ENCODE measurements at regions not wholly inside any gene's neighbourhood (a gene's known extent, or its start where the extent isn't known, plus 50 kb on each side); places are given as distances from the start of the nearest gene placed in this dataset.

DNA sequence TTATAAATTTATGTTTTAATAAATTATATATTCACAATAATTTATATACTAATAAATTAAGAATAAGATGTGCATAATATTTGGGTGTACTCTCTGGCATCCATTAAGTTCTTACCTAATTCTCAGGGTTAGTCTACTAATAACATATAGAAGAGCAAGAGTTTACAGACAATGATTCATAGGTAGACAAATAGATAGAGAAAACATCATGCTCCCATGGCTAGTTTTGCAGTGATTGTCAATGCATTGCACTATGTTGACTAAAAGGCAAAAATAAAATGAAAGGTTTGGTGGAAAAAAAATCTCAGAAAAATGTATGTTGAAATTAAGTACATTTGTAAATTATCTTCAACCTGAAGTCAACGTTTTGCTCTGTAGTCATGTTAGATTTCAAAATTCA lies 606.0 kb downstream of the KCTD8 start:
- Mint-ChIP-seq H3K4me1 (ENCODE audit: low read depth, unreplicated experiment) (peaks cover 6% of the 10 kb centered on the region), H3K27ac (ENCODE audit: unreplicated experiment) (no peak overlapping the region), H3K4me3 (ENCODE audit: unreplicated experiment) (no peak overlapping the region), H3K36me3 (ENCODE audit: insufficient read depth, unreplicated experiment) (peaks cover 2% of the 10 kb centered on the region), H3K9me3 (ENCODE audit: unreplicated experiment) (peaks cover 4% of the 10 kb centered on the region), H3K27me3 (ENCODE audit: insufficient read depth, unreplicated experiment) (no peaks in the 10 kb centered on the region)
- Histone ChIP-seq H3K9me3 (0 out of 2 replicates have a peak, but pooled peaks cover 5% of the 10 kb centered on the region), H3K36me3 (ENCODE audit: control insufficient read depth, insufficient read depth, low read length) (no peaks in the 10 kb centered on the region), H3K4me3 (ENCODE audit: low read depth, low read length) (no peak overlapping the region), H3K27me3 (replicated peaks; ENCODE audit: control insufficient read depth, insufficient read depth, low read length) (no peaks in the 10 kb centered on the region), H3K4me1 (peaks cover 19% of the 10 kb centered on the region)
- no TSS peak for BruUV-seq (replicated peaks)
- ChIA-PET POLR2A (no interaction called here), CTCF (no interaction called here)
- no peak for DNase-seq
- TF ChIP-seq, protein P1, sequence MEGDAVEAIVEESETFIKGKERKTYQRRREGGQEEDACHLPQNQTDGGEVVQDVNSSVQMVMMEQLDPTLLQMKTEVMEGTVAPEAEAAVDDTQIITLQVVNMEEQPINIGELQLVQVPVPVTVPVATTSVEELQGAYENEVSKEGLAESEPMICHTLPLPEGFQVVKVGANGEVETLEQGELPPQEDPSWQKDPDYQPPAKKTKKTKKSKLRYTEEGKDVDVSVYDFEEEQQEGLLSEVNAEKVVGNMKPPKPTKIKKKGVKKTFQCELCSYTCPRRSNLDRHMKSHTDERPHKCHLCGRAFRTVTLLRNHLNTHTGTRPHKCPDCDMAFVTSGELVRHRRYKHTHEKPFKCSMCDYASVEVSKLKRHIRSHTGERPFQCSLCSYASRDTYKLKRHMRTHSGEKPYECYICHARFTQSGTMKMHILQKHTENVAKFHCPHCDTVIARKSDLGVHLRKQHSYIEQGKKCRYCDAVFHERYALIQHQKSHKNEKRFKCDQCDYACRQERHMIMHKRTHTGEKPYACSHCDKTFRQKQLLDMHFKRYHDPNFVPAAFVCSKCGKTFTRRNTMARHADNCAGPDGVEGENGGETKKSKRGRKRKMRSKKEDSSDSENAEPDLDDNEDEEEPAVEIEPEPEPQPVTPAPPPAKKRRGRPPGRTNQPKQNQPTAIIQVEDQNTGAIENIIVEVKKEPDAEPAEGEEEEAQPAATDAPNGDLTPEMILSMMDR (IDR thresholded peaks at IDR 0.05; ENCODE audit: insufficient read depth in 1 of 2, low read depth in 1 of 2, low read length in 1 of 2, severe bottlenecking in 1 of 2, unreplicated experiment in 1 of 2): no peak
- intact Hi-C loops (cut with micrococcal nuclease; ENCODE audit: unreplicated experiment): no loop called here

DNA sequence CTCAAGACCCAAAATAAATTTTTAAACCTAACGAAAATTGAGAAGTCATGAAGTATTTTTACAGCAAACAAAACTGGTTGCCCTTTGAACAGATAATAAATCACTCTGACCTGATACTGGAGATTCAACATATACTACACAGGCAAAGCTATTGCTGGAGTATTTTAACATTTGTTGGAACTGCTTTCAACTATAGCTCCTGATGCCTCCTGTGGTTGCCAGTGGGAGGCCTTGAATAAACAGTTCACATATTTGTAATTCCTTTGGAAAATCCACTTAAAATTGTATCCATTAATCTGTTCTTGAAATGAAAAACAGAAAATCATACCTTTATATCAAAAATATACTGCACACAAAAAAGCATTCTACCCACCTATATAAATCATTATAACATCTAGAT lies 605.1 kb downstream of the KCTD8 start:
- H3K36me3 Mint-ChIP-seq (ENCODE audit: insufficient read depth, unreplicated experiment): peaks cover 4% of the 10 kb centered on the region
- TF ChIP-seq, protein P1 (IDR thresholded peaks at IDR 0.05; ENCODE audit: insufficient read depth in 1 of 2, low read depth in 1 of 2, low read length in 1 of 2, severe bottlenecking in 1 of 2, unreplicated experiment in 1 of 2): peak; percentile 28 to 57
- BruUV-seq (replicated peaks): no TSS peak
- H3K4me3 Mint-ChIP-seq (ENCODE audit: unreplicated experiment): no peak overlapping the region
- Histone ChIP-seq H3K4me1 (peaks cover 19% of the 10 kb centered on the region), H3K9me3 (0 out of 2 replicates have a peak, but pooled peaks cover 5% of the 10 kb centered on the region), H3K27me3 (replicated peaks; ENCODE audit: control insufficient read depth, insufficient read depth, low read length) (no peaks in the 10 kb centered on the region), H3K36me3 (ENCODE audit: control insufficient read depth, insufficient read depth, low read length) (no peaks in the 10 kb centered on the region), H3K4me3 (ENCODE audit: low read depth, low read length) (no peak overlapping the region)
- no peaks in the 10 kb centered on the region for H3K27me3 Mint-ChIP-seq (ENCODE audit: insufficient read depth, unreplicated experiment)
- POLR2A ChIA-PET: no interaction called here
- CTCF ChIA-PET: interaction anchor here (0.5 to 0.6 kb wide), 2 partner anchors 61 to 68 kb away, joined by 3 to 4 read pairs; no protein-coding TSS in a partner anchor
- peak; percentile 35 to 37 for DNase-seq
- no peaks in the 10 kb centered on the region for H3K4me1 Mint-ChIP-seq (ENCODE audit: low read depth, unreplicated experiment)
- H3K27ac Mint-ChIP-seq (ENCODE audit: unreplicated experiment): no peak overlapping the region
- peaks cover 10% of the 10 kb centered on the region for H3K9me3 Mint-ChIP-seq (ENCODE audit: unreplicated experiment)
- intact Hi-C loops (cut with micrococcal nuclease; ENCODE audit: unreplicated experiment): loop anchor here (1.0 kb wide), 1 partner anchor 67 kb away; no protein-coding TSS in a partner anchor

GRCh38 chr4:43846111-43846587 lies 602.5 kb downstream of the KCTD8 start:
- no TSS peak for BruUV-seq (replicated peaks)
- Histone ChIP-seq H3K9me3 (0 out of 2 replicates have a peak, but pooled peaks cover 5% of the 10 kb centered on the region), H3K27me3 (replicated peaks; ENCODE audit: control insufficient read depth, insufficient read depth, low read length) (no peaks in the 10 kb centered on the region), H3K4me1 (peaks cover 19% of the 10 kb centered on the region), H3K36me3 (ENCODE audit: control insufficient read depth, insufficient read depth, low read length) (no peaks in the 10 kb centered on the region), H3K4me3 (ENCODE audit: low read depth, low read length) (no peak overlapping the region)
- ChIA-PET CTCF (no interaction called here), POLR2A (no interaction called here)
- intact Hi-C loops (cut with micrococcal nuclease; ENCODE audit: unreplicated experiment): no loop called here
- no peak for DNase-seq
- TF ChIP-seq, protein P1 (IDR thresholded peaks at IDR 0.05; ENCODE audit: insufficient read depth in 1 of 2, low read depth in 1 of 2, low read length in 1 of 2, severe bottlenecking in 1 of 2, unreplicated experiment in 1 of 2): no peak
- Mint-ChIP-seq H3K9me3 (ENCODE audit: unreplicated experiment) (peaks cover 10% of the 10 kb centered on the region), H3K27me3 (ENCODE audit: insufficient read depth, unreplicated experiment) (no peaks in the 10 kb centered on the region), H3K27ac (ENCODE audit: unreplicated experiment) (no peak overlapping the region), H3K4me1 (ENCODE audit: low read depth, unreplicated experiment) (no peaks in the 10 kb centered on the region), H3K36me3 (ENCODE audit: insufficient read depth, unreplicated experiment) (peaks cover 4% of the 10 kb centered on the region), H3K4me3 (ENCODE audit: unreplicated experiment) (no peak overlapping the region)

All from Caco-2 (cell line).